SK-N-MC (cell line): ENCODE measurements at regions not wholly inside any gene's neighbourhood (a gene's known extent, or its start where the extent isn't known, plus 50 kb on each side); places are given as distances from the start of the nearest gene placed in this dataset.

Source experiments
- EZH2 ChIP-seq: fragments of 200-600 bp; sonication (generic); IDR thresholded peaks from one replicate; pipeline ENCODE4 v1.6.1; 2017; ENCODE audit warnings: antibody characterized with exemption
- FOXP2 ChIP-seq: optimal IDR thresholded peaks from 2 replicates; pipeline ENCODE3; 2011; ENCODE audit warnings: mild to moderate bottlenecking, moderate library complexity; ENCODE audit not compliant: insufficient read depth; ENCODE audit errors: extremely low read length, control extremely low read depth
- POLR2AphosphoS5 ChIP-seq: IDR thresholded peaks from 2 replicates; pipeline ENCODE4 v1.6.1; 2012; ENCODE audit warnings: mild to moderate bottlenecking, low read depth, low read length, borderline replicate concordance

DNA sequence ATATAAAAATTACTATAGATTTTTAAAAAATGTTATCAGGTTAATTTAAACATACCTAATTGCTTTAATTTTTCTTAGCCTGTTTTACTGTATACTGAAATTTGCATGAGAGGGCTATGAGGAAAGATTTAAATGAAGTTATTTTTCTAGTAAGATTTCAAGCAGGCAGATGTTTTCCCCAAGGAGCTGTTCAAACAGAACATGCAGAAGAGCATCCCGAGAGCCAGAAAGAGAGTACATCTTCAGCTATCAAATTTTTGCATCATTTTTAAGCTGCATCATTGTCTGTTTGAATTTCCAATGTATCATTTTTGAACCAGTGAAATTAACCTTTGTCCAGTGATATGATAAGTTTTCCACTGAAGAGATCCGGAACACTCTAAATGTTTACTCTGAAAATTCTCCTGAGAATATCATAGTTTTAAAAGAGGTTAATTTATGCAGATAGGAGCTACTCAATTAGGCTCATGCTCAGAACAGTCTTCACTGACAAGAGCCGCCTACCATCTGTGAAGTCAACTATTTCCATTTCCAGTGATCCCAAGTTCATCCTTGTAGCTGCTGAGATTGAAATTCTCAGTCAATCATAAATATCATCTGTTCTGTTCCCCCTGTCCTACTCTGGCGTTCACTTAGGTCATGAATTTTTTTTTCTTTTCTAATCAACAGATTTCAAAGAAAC is 467.7 kb upstream of the NBEA start:
- no peak for TF ChIP-seq POLR2AphosphoS5
- no peak for TF ChIP-seq EZH2
- no peak for TF ChIP-seq FOXP2
